Erythroblast (primary cell): ENCODE measurements at regions not wholly inside any gene's neighbourhood (a gene's known extent, or its start where the extent isn't known, plus 50 kb on each side); places are given as distances from the start of the nearest gene placed in this dataset.

Experiments used
- DNase-seq, 2 experiments: peaks; one replicate each; lab custom pipeline; 2025; lab: John Stamatoyannopoulos, UW
- GATA1 ChIP-seq: IDR thresholded peaks from 2 replicates; pipeline ENCODE4 v1.6.1; 2011; ENCODE audit warnings: low read depth, mild to moderate bottlenecking, control low read depth, low read length, moderate library complexity
- POLR2A ChIP-seq: IDR thresholded peaks from 2 replicates; pipeline ENCODE4 v1.6.1; 2011; ENCODE audit warnings: mild to moderate bottlenecking, low read length

GRCh38 chr17:36705283-36705795, 104.0 kb downstream of the MRM1 start:
- DNase-seq = no peak
- TF ChIP-seq GATA1 = no peak
- no peak for TF ChIP-seq POLR2A

- peak; percentile 71 to 77 for DNase-seq
- TF ChIP-seq GATA1 (no peak), POLR2A (no peak)
Measured at GRCh38 chr17:36705874-36706731, 104.7 kb downstream of the MRM1 start.

DNA sequence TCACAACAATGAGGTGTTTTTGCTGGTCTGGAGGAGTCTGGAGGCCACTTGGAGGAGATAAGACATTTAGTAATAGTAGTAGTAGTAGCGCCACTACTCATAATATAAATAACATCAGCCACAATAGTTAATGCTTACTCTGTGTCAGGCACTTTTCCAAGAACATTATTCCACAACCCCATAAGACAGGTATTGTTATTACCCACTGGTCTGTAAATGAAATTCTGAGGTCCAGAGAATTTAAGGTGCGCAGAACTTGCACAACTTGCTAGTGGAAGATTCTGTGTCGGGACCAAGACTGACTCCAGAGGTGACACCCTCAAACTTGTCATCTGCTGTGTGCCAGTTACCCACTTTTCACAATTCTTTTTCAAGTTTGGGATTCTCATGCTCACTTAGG, 106.5 kb downstream of the MRM1 start:
- TF ChIP-seq GATA1 (no peak), POLR2A (no peak)
- DNase-seq = no peak

DNA sequence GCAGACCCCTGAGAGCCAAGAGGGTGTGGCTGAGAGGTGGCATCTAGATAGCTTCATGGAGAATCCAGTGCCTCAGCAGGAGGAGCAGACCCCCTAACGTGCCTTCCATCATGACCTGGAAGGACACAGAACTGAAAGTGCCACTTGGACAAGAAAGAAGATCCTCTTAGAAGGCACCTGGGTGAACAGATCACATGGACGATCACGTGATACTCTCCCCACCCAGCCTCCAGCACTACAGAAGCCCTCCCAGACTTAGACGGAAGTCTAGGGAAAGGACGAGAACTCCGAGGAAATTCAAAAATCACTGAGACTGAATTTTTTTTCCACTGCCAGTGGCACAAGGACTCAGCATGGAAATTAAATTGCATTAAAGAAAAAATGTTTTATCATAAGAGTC, 113.4 kb downstream of the MRM1 start:
- TF ChIP-seq POLR2A (no peak), GATA1 (no peak)
- DNase-seq = no peak

DNA sequence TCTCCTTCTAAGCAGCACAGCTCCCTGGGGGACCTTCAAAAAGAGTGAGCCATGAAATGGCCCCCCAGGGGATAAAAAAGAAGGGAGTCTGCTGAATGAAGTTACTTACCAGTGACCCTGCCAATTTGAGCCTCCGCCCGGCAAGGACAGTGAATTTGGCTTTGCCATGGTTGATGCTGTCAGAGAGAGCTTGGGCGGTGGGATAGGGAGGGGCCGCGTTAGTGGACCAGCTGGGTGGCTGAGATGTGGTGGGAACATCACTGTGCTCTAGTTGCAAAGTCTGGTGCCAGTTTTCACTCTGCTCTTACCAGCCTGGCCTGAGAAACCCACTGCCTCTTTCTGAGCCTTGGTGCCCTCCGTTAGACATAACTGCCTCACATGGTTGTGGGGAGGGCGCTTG, 114.6 kb downstream of the MRM1 start:
- DNase-seq = no peak
- TF ChIP-seq POLR2A (no peak), GATA1 (no peak)

DNA sequence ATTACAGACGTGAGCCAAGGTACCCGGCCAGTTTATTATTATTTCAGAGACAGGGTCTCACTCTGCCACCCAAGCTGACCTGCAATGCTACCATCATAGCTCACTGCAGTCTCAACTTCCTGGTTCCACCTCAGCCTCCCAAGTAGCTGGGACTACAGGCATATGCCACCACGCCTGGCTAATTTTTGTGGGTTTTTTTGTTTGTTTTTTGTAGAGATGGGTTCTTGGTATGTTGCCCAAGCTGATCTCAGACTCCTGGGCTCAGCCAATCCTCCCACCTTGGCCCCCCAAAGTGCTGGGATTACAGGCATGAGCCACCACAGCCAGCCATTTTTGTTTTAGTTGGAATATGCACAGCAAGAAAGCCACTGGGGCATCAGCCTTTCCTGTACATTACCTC, 115.7 kb downstream of the MRM1 start:
- no peak for DNase-seq
- TF ChIP-seq GATA1 = no peak
- no peak for TF ChIP-seq POLR2A

- TF ChIP-seq POLR2A (no peak), GATA1 (no peak)
- peak in 1 of 2 experiments; percentile 30 for DNase-seq
Measured at GRCh38 chr17:36720131-36720530, 118.7 kb downstream of the MRM1 start.

GRCh38 chr17:36721560-36722120, 120.3 kb downstream of the MRM1 start:
- peak; percentile 61 to 63 for DNase-seq
- no peak for TF ChIP-seq GATA1
- TF ChIP-seq POLR2A = no peak

DNA sequence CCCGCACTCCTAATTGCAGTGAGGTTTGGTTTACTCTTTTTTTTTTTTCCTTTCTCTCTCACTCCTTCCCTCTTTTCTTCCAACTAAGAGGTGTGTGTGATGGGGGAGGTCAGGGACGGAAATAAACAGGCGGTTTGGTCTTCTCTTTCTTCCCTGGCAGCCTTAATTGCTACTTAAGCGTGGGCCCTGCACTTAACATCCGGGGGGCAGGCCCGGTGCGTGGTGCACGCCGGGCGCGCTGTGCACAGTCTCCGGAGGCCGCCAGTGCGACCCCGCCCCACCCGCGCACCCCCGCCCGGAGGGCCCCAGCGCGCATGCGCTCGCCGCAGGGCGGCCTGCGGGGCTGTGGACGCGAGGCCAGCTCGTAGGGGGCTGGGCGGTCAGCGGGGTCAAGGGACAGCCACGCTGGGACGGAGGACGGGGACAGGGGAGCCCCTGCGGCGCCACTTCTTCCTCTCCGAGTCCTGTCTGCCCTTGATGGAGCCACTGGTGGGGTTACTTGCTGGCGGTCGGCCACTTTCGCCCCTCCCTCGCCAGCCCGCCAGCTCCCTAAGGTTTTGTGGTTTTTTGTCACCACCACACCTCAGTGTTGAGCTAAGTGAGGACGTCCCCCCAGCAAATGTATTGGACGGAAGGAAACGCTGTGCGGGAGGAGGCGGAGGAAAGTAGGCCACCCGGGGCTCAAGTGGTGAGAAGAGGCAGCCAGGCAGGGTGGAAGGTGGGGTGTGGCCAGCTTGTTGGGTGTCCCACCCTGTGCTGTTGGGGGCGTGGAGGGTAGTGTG, 120.9 kb downstream of the MRM1 start:
- TF ChIP-seq POLR2A = peak; percentile 78
- TF ChIP-seq GATA1 = no peak
- DNase-seq = peak; percentile 85 to 87

DNA sequence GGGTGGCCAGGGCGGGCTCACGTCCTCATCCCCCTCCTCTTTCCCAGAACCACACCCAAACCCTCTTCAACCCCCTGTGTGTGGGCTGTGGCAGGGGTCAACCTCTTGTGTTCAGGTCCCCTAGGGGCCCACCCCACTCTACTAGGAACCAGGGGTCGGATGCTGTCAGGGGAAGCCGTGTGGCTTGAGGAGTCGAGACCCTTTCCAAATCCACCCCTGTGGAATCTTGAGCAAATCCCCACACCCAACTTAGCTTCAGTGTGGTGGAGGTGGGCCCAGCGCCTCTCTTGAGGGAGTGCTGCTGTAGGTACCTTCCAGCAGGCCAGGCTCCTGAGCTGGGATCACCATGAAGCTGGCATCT, 121.5 kb downstream of the MRM1 start:
- no peak for DNase-seq
- no peak for TF ChIP-seq GATA1
- TF ChIP-seq POLR2A = peak; percentile 46

GRCh38 chr17:36723459-36724025, 122.2 kb downstream of the MRM1 start:
- TF ChIP-seq POLR2A = no peak
- TF ChIP-seq GATA1 = no peak
- no peak for DNase-seq

GRCh38 chr17:36726199-36726598, 124.8 kb downstream of the MRM1 start:
- no peak for DNase-seq
- TF ChIP-seq GATA1 (no peak), POLR2A (no peak)

DNA sequence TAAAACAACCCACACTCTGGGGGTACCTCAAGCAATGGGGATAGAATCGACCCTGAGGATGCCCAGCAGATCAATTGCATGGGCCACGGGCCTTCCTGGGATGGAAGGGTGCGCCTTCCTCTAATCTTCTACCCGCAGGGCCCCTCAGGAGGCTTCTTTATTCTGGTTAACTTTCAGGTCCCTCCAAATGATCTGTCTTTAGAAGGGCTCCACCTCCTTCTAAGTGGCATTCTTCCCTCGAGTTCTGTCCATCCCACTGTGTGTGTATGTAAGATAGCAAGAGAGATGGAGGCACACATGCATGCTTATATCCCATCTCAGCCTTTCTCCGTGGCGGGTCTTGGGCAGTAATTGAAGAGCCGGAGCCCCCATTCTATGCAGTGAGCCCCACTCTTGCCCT, 125.7 kb downstream of the MRM1 start:
- DNase-seq = peak; percentile 38 to 62
- TF ChIP-seq POLR2A = no peak
- TF ChIP-seq GATA1 = no peak

DNA sequence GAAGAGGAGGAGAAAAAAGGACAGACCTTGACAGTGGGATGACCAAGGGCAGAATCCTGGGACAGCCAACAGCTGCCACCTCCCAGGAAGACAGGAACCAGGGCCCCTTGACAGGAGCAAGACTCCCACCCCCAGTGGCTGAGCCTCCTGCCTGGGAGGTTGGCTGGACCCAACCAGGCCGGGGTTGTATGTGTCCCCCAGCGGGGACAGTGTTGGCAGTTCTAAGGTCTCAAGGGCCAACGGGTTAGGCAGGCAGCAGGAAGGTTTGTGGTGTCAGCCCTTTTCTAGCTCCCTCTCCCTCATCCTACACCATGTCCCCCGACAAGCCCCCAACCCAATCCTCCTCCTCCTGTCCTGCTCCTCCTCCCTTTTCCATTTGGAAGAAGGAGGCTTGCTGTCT, 126.2 kb downstream of the MRM1 start:
- no peak for TF ChIP-seq GATA1
- no peak for TF ChIP-seq POLR2A
- peak in 1 of 2 experiments; percentile 78 for DNase-seq
